HL-60 (cell line): ENCODE measurements at regions not wholly inside any gene's neighbourhood (a gene's known extent, or its start where the extent isn't known, plus 50 kb on each side); places are given as distances from the start of the nearest gene placed in this dataset.
"Not testable (repeated sequence)": the region's sequence is repeated elsewhere in the genome, so short reads cannot be mapped to it uniquely, and the experiment has no call there.

Experiments used
- DNase-seq, 2 experiments: peaks; one replicate each; pipeline ENCODE4 v3.0.0-alpha.2; 2010 to 2020; ENCODE audit warnings: low read depth in 1 of 2, low spot score in 1 of 2
- H3K27ac ChIP-seq: fragments of 250-450 bp; sonication (Bioruptor Pico); replicated peaks from 2 replicates; pipeline ENCODE4 v1.5.1; 2020; ENCODE audit warnings: mild to moderate bottlenecking, moderate library complexity
- H3K27me3 ChIP-seq: fragments of 250-450 bp; sonication (Bioruptor Pico); 2 replicates; pipeline ENCODE4 v1.5.1; 2021; ENCODE audit warnings: mild to moderate bottlenecking, moderate library complexity; ENCODE audit not compliant: insufficient read depth, poor library complexity, severe bottlenecking
- H3K4me3 ChIP-seq: replicated peaks from 2 replicates; pipeline ENCODE4 v1.5.1; 2011; ENCODE audit warnings: mild to moderate bottlenecking, control low read depth, low read length; ENCODE audit not compliant: insufficient read depth
- GABPA ChIP-seq: IDR thresholded peaks from 2 replicates; pipeline ENCODE4 v1.6.1; 2012; ENCODE audit warnings: low read depth
- POLR2AphosphoS5 ChIP-seq: IDR thresholded peaks from 2 replicates; pipeline ENCODE4 v1.6.1; 2012; ENCODE audit warnings: low read depth
- REST ChIP-seq: IDR thresholded peaks from 2 replicates; pipeline ENCODE4 v1.6.1; 2012; ENCODE audit warnings: low read depth; ENCODE audit not compliant: insufficient replicate concordance
- SPI1 ChIP-seq: IDR thresholded peaks from 2 replicates; pipeline ENCODE4 v1.6.1; 2012; ENCODE audit warnings: low read depth, mild to moderate bottlenecking, borderline replicate concordance
- TF ChIP-seq, protein P1 (sequence below): IDR thresholded peaks from one replicate; pipeline ENCODE4 v1.5.1; 2011; ENCODE audit warnings: low read length, control low read depth, inconsistent platforms; ENCODE audit not compliant: insufficient read depth

DNA sequence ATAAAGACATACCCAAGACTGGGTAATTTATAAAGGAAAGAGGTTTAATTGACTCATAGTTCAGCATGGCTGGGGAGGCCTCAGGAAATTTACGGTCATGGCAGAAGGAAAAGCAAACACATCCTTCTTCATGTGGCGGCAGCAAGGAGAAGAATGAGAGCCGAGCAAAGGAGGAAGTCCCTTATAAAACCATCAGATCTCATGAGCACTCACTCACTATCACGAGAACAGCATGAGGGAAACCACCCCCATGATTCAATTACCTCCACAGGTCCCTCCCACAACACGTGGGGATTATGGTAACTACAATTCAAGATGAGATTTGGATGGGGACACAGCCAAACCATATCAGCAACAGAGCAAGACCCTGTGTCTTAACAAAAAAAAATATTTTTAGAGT lies 98.8 kb upstream of the UBAC2 start:
- H3K4me3 ChIP-seq, H3K27me3 ChIP-seq, H3K27ac ChIP-seq: not testable (repeated sequence)
- TF ChIP-seq SPI1, result peak; percentile 36; the same call in 1 of the 2 replicates
- peak in 1 of 2 experiments; percentile 21 for DNase-seq

DNA sequence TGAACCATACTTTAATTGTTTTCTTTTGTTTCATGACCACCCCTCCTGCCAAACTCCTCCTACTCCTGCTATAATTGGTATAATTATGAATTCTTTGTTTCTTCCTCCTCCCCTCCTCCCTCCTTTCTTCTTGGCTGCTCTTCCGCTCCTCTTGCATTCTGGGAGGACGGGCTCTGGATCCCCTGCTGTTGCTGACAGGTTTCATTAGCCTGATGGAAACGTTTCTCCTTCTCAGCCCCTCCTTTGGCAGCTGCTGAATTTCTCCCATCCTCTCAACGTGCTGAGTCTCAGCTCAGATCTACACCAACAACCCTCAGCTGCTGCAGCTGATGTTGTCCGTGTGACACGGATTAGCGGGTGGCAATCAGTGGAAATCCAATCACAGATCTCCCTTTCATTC lies 97.1 kb upstream of the UBAC2 start:
- TF ChIP-seq POLR2AphosphoS5, result no peak
- TF ChIP-seq REST, result no peak
- TF ChIP-seq SPI1, result no peak
- TF ChIP-seq, protein P1, sequence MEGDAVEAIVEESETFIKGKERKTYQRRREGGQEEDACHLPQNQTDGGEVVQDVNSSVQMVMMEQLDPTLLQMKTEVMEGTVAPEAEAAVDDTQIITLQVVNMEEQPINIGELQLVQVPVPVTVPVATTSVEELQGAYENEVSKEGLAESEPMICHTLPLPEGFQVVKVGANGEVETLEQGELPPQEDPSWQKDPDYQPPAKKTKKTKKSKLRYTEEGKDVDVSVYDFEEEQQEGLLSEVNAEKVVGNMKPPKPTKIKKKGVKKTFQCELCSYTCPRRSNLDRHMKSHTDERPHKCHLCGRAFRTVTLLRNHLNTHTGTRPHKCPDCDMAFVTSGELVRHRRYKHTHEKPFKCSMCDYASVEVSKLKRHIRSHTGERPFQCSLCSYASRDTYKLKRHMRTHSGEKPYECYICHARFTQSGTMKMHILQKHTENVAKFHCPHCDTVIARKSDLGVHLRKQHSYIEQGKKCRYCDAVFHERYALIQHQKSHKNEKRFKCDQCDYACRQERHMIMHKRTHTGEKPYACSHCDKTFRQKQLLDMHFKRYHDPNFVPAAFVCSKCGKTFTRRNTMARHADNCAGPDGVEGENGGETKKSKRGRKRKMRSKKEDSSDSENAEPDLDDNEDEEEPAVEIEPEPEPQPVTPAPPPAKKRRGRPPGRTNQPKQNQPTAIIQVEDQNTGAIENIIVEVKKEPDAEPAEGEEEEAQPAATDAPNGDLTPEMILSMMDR, result no peak
- no peak for TF ChIP-seq GABPA
- Histone ChIP-seq H3K4me3 (no peak overlapping the region), H3K27ac (no peak overlapping the region), H3K27me3 (peaks cover 9% of the 10 kb centered on the region)
- DNase-seq, result no peak

DNA sequence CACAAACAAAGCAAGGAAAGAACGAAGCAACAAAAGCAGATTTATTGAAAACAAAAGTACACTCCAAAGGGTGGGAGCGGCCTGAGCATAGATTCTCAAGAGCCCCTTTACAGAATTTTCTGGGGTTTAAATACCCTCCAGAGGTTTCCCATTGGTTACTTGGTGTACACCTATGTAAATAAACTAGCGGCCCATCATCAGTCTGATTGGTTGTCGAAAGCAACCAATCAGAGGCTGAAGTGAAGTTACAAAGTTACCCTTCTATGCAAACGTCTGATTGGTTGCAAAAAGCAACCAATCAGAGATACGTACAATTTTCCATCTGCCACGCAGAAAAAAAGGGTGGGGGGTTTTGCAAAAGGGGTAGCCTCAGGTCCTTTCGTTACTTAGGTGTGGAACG lies 96.3 kb upstream of the UBAC2 start:
- Histone ChIP-seq H3K27me3 (peaks cover 9% of the 10 kb centered on the region), H3K4me3 (no peak overlapping the region), H3K27ac (no peak overlapping the region)
- TF ChIP-seq SPI1, result no peak
- TF ChIP-seq, protein P1, result no peak
- no peak for TF ChIP-seq POLR2AphosphoS5
- TF ChIP-seq GABPA, result no peak
- no peak for TF ChIP-seq REST
- DNase-seq, result no peak

GRCh38 chr13:99105160-99105559 lies 95.5 kb upstream of the UBAC2 start:
- TF ChIP-seq REST, result no peak
- Histone ChIP-seq H3K4me3 (no peak overlapping the region), H3K27me3 (peaks cover 9% of the 10 kb centered on the region), H3K27ac (no peak overlapping the region)
- DNase-seq, result no peak
